GM19397 (cell line): ENCODE measurements at regions not wholly inside any gene's neighbourhood (a gene's known extent, or its start where the extent isn't known, plus 50 kb on each side); places are given as distances from the start of the nearest gene placed in this dataset.
"Not testable (repeated sequence)": the region's sequence is repeated elsewhere in the genome, so short reads cannot be mapped to it uniquely, and the experiment has no call there.

Experiments
- ATAC-seq: cut with Tn5 transposase; IDR thresholded peaks from one replicate; pipeline ENCODE4 v1.9.1; 2021; ENCODE audit warnings: mild to moderate bottlenecking, moderate library complexity; ENCODE audit not compliant: unreplicated experiment

DNA sequence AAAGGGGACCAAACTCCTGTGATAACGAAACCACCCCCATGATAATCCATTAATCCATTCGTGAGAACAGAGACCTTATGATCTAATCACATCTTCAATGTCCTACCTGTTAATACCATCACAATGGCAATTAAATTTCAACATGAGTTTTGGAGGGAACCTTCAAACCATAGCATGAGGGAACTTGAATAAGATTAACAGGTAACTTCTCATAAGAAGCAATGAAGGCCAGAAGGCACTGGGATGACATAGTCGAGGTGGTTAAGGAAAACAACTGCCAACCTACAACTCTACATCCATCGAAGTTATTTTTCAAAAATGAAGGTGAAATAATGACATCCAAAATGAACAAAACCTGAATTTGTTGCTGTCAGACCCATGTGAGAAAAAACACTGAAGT is 478.9 kb downstream of the EDEM1 start:
- ATAC-seq: no peak

DNA sequence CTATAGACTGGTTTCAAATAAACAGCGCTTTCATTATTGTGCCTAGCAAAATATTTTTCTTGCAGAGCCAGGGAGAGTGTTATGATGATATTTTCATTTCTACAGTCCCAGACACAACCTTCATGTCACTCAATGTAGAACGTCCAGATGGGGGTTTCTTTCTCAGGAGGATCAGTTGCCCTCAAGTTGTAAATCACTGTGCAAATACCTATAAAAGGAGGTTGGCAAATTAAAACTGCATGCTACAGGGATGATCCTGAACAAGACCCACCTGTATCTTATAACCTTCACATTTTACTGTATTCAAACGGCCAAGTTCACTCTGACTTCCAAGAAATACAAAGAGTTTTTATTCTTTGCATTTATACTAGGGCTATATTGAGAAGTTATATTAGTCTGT is 486.0 kb downstream of the EDEM1 start:
- ATAC-seq: no peak

GRCh38 chr3:5675319-5675718 is 487.8 kb downstream of the EDEM1 start:
- ATAC-seq: no peak

GRCh38 chr3:5677555-5677954 is 490.0 kb downstream of the EDEM1 start:
- no peak for ATAC-seq

- no peak for ATAC-seq
These were observed 490.7 kb downstream of the EDEM1 start for GRCh38 chr3:5678248-5678647.

GRCh38 chr3:5678844-5679243 is 491.3 kb downstream of the EDEM1 start:
- ATAC-seq: no peak

- no peak for ATAC-seq
These were observed 499.7 kb downstream of the EDEM1 start for GRCh38 chr3:5687230-5687629.

DNA sequence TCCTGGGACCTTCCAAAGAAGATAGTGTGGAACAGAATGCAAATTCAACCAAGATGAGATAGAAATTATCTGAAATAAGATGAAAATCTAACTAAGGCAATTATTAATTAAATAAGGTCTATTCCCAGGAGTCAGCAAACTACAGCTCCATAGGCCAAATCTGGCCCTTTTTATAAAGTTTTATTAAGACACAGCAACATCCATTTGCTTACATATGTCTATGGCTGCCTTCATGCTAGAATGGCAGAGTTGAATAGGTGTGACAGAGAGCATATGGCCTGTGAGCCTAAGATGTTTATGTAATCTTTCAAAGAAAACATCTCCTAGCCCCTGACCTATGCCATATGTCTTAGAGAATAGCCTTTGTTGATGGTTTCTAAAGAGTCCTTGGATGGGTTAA is 503.0 kb downstream of the EDEM1 start:
- ATAC-seq: no peak

DNA sequence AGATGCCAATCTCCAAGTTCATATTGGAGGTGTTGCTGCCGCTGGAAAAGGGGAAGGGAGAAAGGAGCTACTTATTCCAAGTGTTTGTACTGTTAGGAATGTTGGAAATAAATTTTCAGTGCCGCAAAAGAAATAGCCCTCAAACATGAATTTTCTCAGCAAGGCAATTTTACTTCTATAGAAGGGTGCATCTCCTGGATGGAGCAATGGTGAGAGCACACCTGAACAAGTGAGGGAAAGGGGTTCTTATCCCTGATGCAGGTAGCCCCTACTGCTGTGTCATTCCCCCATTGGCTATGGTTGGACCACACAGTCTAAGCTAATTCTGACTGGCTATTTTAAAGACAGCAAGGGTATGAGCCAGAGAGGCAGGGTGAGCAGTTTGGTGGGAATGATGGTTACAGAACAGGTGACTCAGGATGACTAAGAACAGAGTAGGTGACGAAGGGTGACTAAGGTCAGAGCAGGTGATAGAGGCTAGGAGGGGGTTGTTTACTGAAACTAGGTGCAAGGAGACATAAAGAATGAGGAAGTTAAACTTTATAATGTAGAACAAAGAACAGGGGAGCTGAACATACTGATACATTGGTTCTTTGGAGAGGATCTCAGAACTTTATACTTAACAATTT is 503.5 kb downstream of the EDEM1 start:
- ATAC-seq: no peak

- no peak for ATAC-seq
These were observed 504.9 kb downstream of the EDEM1 start for GRCh38 chr3:5692446-5692845.

DNA sequence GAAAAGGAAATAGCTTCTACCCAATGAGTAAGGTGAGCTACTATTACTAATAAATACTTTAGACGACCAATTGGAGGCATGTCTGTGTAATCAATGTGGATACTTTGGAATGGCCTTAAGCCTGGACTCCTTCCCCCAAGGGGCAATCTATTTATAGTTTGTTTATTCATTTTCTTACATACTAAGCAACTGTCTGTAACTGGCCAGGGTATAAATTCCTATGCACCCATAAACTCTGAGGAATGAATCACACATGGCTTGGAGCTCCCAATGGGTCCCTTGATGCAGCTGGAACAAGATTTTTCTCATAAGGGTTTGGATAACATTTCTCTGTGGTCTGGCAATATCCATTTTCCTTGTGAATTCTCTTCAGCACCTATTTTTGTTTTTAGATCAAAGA is 506.8 kb downstream of the EDEM1 start:
- ATAC-seq: no peak

- ATAC-seq: no peak
These were observed 511.3 kb downstream of the EDEM1 start for GRCh38 chr3:5698851-5699250.

DNA sequence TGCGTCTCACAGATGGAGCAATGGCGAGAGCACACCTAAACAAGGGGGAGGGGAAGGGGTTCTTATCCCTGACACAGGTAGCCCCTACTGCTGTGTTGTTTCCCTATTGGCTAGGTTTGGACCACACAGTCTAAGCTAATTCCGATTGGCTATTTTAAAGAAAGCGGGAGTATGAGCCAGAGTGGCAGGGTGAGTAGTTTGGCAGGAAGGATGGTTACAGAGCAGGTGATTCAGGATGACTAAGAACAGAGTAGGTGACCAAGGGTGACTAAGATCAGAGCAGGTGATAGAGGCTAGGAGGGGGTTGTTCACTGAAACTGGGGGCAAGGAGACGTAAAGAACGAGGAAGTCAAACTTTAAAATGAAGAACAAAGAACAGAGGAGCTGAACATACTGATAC is 511.8 kb downstream of the EDEM1 start:
- no peak for ATAC-seq

GRCh38 chr3:5699811-5700210 is 512.3 kb downstream of the EDEM1 start:
- no peak for ATAC-seq

- ATAC-seq: not testable (repeated sequence)
These were observed 513.5 kb downstream of the EDEM1 start for GRCh38 chr3:5701005-5701404.

DNA sequence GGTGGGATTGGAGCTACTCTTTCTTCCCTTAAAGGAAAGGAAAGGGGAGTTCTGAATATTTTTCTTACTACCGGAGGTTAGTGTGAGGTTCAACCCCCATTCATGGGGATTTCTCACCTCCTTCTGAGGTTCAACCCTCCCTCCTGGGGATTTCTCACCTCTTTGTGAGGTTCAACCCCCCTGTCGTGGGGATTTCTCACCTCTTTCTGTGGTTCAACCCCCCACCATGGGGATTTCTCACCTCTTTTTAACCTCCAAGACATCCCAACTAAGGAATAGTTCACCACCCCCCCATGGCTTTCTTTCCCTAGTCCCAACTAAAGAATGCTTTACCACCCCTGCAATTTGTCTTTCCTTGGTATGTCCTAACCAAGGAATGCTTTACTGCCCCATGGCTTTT is 520.3 kb downstream of the EDEM1 start:
- no peak for ATAC-seq

GRCh38 chr3:5709714-5710113 is 522.2 kb downstream of the EDEM1 start:
- no peak for ATAC-seq

DNA sequence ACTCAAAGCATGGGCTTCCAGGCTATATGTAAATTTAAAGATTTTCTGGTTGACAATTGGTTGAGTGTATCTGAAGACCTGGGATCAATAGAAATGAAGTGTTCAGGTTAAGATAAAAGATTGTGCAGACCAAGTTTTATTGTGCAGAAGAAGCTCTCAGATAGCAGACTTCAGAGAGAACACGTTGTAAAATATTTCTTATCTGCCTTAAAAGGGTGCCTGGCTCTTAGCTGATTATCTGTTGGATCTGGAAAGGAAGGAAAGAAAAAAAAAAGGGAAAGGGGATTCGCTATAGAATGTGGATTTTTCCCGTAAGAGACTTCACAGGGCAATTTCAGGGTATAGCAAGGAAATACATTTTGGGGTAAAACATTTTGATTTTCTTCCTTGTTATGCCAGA is 523.2 kb downstream of the EDEM1 start:
- no peak for ATAC-seq

- no peak for ATAC-seq
These were observed 529.7 kb downstream of the EDEM1 start for GRCh38 chr3:5717254-5717653.

- not testable (repeated sequence) for ATAC-seq
These were observed 532.2 kb downstream of the EDEM1 start for GRCh38 chr3:5719668-5720067.

- ATAC-seq: no peak
These were observed 538.3 kb downstream of the EDEM1 start for GRCh38 chr3:5725801-5726200.

- no peak for ATAC-seq
These were observed 539.1 kb downstream of the EDEM1 start for GRCh38 chr3:5726621-5727020.

- ATAC-seq: no peak
These were observed 540.4 kb downstream of the EDEM1 start for GRCh38 chr3:5727743-5728484.
